NCI-H446 treated with DMSO at 0.1 percent for 48 hours (cell line): ENCODE measurements at regions not wholly inside any gene's neighbourhood (a gene's known extent, or its start where the extent isn't known, plus 50 kb on each side); places are given as distances from the start of the nearest gene placed in this dataset.
"Not testable (repeated sequence)": the region's sequence is repeated elsewhere in the genome, so short reads cannot be mapped to it uniquely, and the experiment has no call there.

Experiments used
- DNase-seq: peaks from one replicate; lab custom pipeline; 2025; lab: John Stamatoyannopoulos, UW

DNA sequence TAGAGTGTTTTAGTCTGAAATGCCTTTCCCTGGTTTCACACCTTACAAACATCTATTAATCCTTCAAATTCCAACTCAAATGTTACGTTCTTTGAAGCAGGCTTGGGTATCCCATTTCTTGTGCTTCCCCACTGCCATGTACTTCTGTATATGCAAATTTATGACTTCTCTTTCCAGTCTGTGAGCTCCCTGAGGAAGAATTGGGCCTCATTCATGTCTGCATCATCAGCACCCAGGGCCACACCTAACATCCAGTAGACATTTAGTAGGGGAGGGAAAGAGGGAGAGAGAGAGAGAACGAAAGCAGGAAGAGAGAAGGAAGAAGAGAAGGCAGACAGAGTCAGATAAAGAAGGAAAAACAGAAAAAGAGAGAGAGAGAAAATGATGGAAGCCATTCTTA is 53.3 kb upstream of the KY start:
- DNase-seq = no peak

GRCh38 chr3:134704556-134704955 is 53.7 kb upstream of the KY start:
- peak; percentile 13 for DNase-seq

GRCh38 chr3:134707908-134708597 is 57.2 kb upstream of the KY start:
- DNase-seq = peak; percentile 25

DNA sequence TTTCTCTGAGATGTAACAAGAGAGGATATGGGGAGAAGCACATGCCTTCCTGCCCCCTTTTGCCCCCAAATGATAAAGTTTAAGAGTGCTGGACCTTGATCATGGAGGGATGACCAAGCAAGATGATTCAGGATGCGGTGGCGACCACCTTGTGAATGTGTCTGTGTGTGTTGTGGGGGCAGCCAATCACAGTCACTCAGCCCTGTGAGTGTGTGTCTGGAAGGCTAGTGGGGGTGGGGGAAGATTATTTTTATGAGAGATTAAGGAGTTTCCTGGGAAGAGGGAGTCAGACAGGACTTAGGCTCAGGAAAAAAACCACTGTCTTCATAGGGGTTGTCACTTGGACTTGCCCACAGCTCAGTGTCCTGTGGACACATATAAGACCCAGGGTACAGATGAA is 57.8 kb upstream of the KY start:
- no peak for DNase-seq

DNA sequence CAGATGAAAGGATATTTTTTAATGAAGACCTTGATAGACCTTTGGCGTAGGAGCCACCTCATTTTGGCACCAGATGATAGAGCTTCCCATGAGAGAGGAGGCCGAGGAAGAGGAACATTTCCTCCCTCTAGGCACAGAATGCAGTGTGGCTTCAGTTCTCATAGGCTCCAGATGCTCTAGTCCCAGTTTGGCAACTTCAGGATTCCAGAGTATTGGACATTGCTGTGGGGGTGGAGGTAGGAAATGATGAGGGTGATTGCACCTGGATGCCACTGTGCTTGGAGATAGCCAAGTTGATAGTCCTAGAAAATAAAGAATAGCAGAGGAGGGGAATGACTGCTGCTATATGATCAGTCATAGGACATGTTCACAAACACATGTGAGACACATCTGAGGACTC is 58.3 kb upstream of the KY start:
- DNase-seq = no peak

DNA sequence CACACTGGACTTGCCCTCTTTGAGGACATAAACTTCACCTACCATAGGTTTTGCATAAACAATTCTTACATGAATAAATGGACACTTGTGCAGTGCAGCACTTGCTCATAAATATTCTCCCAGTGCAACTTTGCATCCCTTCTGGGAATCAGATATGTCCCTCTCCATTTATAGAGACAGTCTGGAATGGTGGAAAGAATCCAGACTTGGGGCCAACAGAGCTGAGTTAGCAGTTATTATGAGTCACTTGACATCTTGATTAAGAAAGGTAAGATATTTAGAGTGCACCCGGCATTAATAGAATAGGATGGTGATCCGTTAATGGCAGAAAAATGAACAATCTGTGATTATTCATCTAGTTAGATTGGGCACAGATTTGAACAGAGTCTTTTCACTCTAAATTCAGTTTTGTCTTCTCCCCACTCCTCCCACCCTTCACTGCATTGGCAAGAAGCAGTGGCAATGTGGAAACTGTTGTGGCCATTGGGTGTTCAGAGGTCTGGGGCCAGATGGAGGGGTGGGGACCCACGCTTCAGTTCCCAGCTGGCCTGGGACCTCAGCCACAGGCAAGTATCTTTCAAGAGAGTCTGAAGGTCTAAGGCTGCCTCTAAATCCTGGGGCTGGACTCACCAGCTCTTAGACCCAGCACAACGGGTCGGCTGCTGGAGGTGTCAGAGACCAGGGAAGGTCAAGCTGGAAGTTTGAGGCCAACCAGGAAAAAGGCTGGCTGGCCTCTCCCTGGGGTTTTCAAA is 58.9 kb upstream of the KY start:
- DNase-seq = peak; percentile 93

GRCh38 chr3:134710313-134710680 is 59.5 kb upstream of the KY start:
- DNase-seq = peak; percentile 65

DNA sequence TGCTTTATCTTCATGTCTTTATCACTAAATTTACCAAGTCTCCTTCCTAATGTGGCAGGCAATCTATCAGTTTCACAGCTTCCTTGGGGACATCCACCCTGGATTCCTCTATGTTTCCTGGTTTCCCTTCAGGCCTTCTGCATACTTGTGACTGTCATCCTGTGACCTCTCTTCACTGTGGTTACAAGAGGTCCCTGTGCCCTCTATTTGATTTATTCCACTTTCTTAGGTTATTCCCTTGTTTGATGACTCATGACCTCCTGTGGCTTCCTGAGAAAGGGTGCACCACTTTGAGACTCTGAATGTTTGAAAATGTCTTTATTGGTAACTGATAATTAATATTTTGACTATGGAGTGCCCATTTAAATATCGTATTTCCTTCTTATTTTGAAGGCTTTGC is 60.5 kb upstream of the KY start:
- no peak for DNase-seq

DNA sequence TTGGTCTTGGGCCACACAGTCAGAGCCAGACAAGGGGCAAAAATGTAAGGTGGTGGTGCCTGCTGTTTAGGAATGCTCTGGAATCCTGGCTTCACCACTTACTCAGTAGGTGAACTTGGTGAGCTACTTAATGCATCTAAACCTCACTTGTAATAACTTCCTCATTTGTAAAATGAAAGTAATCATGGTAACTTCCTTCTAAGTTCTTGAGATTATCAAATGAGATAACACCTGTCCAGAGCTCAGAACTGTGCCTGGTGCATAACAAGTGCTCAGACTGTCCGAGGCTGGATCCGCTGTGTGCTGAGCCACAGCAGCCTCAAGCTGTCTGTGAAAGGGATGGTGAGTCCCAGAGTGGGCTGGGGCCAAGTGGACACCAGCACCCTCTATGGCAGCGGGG is 62.8 kb upstream of the KY start:
- DNase-seq = no peak

DNA sequence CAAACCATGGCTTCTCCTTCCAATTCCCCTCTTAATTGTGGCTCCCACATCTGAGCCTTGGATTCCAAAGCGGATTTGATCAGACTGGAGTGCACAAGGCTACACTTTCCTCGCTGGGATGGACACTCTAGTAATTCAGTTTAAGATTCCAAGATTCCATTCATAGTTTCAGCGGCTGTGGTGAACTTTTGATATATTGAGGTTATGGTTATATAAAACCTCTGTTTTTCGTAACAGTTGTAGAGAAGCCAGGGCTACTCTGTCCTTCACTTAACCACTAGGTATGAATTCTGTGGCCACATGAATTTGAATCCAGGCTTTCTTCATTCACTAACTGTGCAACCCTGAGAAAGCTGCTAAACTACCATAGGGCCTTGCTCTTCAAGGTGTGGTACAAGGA is 67.9 kb upstream of the KY start:
- DNase-seq = no peak

DNA sequence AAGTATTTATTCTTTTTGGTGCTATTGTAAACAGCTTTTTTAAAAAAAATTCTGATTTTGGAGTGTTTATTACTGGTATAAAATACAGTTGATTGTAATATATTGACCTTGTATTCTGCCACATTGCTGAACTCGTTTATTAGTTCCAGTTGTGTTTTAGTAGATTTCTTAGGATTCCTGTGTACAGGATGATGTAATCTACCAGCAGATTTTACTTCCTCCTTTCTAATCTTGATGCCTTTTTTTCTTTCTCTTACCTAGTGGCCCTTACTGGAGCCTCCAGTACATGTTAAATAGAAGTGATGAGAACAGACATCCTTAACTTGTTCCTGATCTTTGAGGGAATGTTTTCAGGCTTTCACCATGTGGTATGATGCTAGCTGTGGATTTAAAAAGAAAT is 70.4 kb upstream of the KY start:
- DNase-seq = no peak

GRCh38 chr3:134722969-134723368 is 72.1 kb upstream of the EPHB1 start:
- no peak for DNase-seq

DNA sequence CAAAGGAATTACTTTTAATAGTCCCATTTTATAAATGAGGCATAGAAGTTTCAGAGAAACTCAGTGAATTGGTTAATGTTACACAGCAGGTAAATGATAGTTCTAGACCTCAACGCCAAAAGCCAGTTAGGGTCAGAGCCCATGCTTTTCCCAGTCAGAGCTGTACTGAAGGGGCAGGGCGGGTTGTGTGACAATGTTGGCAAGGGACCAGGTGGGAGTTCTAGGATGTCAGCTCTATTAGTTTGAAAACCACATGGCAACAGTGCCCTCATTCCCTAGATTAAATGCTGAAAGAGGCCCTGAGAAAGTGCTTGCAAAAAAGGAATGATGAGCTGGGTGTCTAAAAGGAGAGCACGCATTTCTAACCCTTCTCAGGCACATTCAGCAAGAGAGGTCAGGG is 65.4 kb upstream of the EPHB1 start:
- no peak for DNase-seq

- DNase-seq = no peak
Measured at GRCh38 chr3:134737516-134737915, 57.5 kb upstream of the EPHB1 start.

DNA sequence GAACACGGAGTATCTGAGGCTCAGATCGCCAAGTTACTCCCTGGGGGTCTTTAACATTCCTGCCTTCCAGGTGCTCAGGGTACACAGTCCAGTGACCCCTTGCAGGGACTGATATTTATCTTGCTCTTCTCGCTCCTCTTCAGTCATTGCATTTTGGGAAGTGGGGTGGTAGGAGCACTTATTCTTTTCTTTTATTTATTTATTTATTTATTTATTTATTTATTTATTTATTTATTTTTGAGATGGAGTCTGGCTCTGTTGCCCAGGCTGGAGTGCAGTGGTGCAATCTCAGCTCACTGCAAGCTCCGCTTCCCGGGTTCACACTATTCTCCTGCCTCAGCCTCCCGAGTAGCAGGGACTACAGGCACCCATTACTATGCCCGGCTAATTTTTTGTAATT is 55.0 kb upstream of the EPHB1 start:
- DNase-seq = not testable (repeated sequence)

DNA sequence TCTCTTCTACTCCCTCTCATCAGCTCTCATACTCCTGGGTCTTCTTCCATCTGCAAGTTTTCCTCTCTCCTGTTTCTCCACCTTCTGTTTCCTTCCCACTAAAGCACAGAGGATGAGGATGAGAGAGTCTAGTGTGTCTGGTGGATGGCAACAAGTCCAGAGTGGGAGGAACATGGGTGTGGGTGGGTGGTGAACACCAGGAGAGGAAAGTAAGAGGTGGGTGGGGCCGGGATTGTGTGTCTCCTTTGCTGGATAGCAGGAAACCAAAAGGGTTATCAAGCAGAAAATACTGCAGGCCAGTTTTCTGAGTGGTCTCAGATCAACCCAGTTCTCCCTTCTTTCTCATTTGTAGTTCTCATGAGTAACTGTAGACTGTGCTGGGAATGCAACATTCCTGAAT is 52.9 kb upstream of the EPHB1 start:
- no peak for DNase-seq

DNA sequence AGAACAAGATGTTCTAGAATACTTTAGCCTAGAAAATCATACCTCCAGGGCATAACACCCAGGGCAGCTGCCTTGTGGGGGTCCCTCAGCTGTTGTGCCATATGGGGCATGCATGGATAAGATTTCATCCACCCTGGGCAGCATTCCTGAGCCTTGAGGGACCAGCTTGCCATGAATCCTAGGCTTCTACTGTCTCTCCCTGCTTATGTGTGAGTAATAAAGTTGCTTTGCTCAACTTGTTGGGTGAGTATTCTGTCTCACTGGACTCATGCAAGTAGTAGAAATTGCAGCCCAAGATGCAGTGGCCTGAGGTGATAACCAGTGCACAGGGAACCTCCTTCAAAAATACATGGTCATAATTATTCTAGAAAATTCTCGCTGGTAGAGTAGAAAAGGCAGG is 52.1 kb upstream of the EPHB1 start:
- no peak for DNase-seq
